ENCODE measurements at regions not wholly inside any gene's neighbourhood (a gene's known extent, or its start where the extent isn't known, plus 50 kb on each side); places are given as distances from the start of the nearest gene placed in this dataset.

DNA sequence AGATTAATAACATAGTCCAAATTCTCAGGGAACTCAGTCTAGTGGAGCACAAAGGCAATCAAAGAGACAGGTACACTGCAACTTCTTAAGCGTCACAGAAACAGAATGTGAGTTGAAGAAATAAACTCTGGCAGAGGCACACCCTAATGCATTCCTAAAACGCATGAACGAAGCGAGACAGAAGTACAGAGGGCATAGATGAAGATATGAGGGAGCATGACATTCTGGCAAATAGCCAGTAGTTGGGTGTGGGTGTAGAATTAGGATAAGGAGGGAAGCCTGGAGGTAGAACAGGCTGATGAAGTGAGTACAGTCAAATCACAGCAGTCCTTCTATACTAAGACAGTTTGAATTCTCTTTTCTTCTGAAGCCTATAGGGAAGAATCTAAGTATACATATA is 838.7 kb upstream of the API5 start:
- DNase-seq (no peak), FAIRE-seq (no peak), ATAC-seq (no peak)
- no peak overlapping the region for H3K4me3 ChIP-seq
- H3K27ac ChIP-seq: no peak overlapping the region
- WGBS, 2 donors: 39 to 57% methylated on average over 4 of the region's 4 CpGs
- H3K4me1 ChIP-seq: no peaks in the 10 kb centered on the region
- no peaks in the 10 kb centered on the region for H3K9me3 ChIP-seq
- no peaks in the 10 kb centered on the region for H3K27me3 ChIP-seq
- TF ChIP-seq, protein P1, sequence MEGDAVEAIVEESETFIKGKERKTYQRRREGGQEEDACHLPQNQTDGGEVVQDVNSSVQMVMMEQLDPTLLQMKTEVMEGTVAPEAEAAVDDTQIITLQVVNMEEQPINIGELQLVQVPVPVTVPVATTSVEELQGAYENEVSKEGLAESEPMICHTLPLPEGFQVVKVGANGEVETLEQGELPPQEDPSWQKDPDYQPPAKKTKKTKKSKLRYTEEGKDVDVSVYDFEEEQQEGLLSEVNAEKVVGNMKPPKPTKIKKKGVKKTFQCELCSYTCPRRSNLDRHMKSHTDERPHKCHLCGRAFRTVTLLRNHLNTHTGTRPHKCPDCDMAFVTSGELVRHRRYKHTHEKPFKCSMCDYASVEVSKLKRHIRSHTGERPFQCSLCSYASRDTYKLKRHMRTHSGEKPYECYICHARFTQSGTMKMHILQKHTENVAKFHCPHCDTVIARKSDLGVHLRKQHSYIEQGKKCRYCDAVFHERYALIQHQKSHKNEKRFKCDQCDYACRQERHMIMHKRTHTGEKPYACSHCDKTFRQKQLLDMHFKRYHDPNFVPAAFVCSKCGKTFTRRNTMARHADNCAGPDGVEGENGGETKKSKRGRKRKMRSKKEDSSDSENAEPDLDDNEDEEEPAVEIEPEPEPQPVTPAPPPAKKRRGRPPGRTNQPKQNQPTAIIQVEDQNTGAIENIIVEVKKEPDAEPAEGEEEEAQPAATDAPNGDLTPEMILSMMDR (IDR thresholded peaks at IDR 0.05): no peak
- no peaks in the 10 kb centered on the region for H3K36me3 ChIP-seq
- intact Hi-C loops (cut with DNase I): no loop called here

DNA sequence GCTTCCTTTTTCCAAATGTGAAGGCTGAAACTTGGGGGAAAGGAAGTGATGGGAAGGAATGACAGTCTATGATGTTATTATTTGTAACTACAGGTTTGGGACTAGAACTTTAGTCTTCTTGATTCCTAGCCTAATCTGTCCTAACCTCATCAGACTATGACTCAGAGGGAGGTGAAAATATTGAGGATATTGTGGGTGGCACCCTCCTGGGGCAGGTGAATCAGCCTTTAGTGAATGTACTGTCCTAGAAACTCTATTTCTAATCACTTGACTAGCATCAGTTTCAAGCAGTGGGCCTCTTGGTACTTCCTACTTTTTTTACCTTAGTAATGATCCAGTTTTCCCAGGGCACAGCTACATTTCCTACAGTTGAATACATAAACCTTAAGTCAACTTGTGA is 829.0 kb upstream of the API5 start:
- H3K27me3 ChIP-seq: no peaks in the 10 kb centered on the region
- FAIRE-seq (no peak), ATAC-seq (no peak), DNase-seq (no peak)
- no peaks in the 10 kb centered on the region for H3K4me1 ChIP-seq
- TF ChIP-seq, protein P1 (IDR thresholded peaks at IDR 0.05): no peak
- no peak overlapping the region for H3K4me3 ChIP-seq
- intact Hi-C loops (cut with DNase I): no loop called here
- H3K36me3 ChIP-seq: no peaks in the 10 kb centered on the region
- H3K9me3 ChIP-seq: no peaks in the 10 kb centered on the region
- H3K27ac ChIP-seq: no peak overlapping the region

DNA sequence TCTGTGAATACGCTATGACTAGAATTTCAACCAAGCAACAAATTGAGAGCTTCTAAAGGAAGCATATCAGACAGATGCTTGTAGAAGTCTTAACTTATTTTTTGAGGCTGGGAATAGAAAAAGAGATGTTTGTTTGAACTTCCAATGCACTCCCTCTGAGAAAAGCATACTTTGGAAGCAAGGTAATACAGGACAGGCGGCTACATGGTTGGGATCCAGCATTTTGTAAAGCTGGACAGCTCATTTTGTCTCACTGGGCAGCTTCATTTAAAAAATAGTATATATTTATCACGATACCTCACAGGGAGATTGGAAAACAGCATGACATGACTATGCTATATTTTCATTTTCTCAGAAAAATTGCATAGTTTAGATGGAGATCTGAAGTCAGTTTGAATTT is 821.3 kb upstream of the API5 start:
- intact Hi-C loops (cut with DNase I): no loop called here
- no peak for ATAC-seq
- TF ChIP-seq, protein P1 (IDR thresholded peaks at IDR 0.05): no peak
- no peaks in the 10 kb centered on the region for H3K36me3 ChIP-seq
- 62 to 72% methylated on average over 3 of the region's 3 CpGs for WGBS, 2 donors
- H3K27me3 ChIP-seq: no peaks in the 10 kb centered on the region
- no peak overlapping the region for H3K27ac ChIP-seq
- DNase-seq: no peak
- H3K4me3 ChIP-seq: no peak overlapping the region
- no peaks in the 10 kb centered on the region for H3K4me1 ChIP-seq
- H3K9me3 ChIP-seq: no peaks in the 10 kb centered on the region
- FAIRE-seq: no peak

DNA sequence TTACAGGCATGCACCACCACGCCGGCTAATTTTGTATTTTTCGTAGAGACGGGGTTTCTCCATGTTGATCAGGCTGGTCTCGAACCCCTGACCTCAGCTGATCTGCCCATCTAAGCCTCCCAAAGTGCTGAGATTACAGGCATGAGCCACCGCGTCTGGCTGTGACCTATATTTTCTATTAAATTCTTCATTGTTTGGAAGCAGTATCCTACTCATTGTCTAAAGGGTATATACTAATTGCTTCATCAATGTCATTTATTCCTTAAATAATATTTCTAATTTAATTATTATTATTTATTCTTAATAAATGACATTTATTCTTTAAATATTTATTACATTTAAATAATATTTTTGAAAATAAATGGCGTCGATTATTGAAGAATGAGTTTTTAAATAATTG is 817.3 kb upstream of the API5 start:
- intact Hi-C loops (cut with DNase I): no loop called here
- TF ChIP-seq, protein P1 (IDR thresholded peaks at IDR 0.05): no peak
- no peak for ATAC-seq
- Histone ChIP-seq H3K36me3 (no peaks in the 10 kb centered on the region), H3K27me3 (no peaks in the 10 kb centered on the region), H3K9me3 (no peaks in the 10 kb centered on the region), H3K4me1 (no peaks in the 10 kb centered on the region), H3K4me3 (no peak overlapping the region), H3K27ac (no peak overlapping the region)
- WGBS, 2 donors: 75 to 86% methylated on average over 9 of the region's 9 CpGs
- no peak for DNase-seq
- no peak for FAIRE-seq

DNA sequence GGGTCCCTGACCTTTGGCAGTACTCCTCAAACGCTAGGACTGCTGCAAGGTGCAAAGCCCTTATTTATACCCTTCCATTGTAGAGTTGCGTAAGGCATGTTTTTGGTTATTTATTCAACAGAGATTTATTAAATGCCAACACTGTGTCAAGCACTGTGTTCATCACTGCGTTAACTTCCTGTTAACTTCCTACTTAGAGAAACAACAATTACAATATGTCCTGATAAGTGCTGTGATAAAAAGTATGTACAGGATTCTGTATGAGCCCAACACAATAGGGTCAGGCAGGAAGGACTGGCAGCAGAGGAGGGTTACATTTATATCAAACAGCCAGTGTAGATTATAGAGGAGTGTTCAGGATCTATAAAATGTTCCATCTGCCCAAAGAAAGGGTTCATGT is 812.8 kb upstream of the API5 start:
- intact Hi-C loops (cut with DNase I): no loop called here
- WGBS, 2 donors: 42 to 50% methylated on average over 3 of the region's 3 CpGs
- Histone ChIP-seq H3K27ac (no peak overlapping the region), H3K4me1 (no peaks in the 10 kb centered on the region), H3K9me3 (no peaks in the 10 kb centered on the region), H3K27me3 (no peaks in the 10 kb centered on the region), H3K4me3 (no peak overlapping the region), H3K36me3 (no peaks in the 10 kb centered on the region)
- no peak for ATAC-seq
- TF ChIP-seq, protein P1 (IDR thresholded peaks at IDR 0.05): no peak
- no peak for FAIRE-seq
- DNase-seq: no peak
